ENCODE measurements at regions not wholly inside any gene's neighbourhood (a gene's known extent, or its start where the extent isn't known, plus 50 kb on each side); places are given as distances from the start of the nearest gene placed in this dataset.

GRCh38 chr2:196224756-196225155, 53.4 kb upstream of the STK17B start:
- Mint-ChIP-seq H3K4me3 (no peak overlapping the region), H3K36me3 (peaks cover 5% of the 10 kb centered on the region), H3K9me3 (no peaks in the 10 kb centered on the region), H3K27ac (peak overlapping the region; percentile 71), H3K4me1 (peaks cover 65% of the 10 kb centered on the region), H3K27me3 (no peaks in the 10 kb centered on the region)
- ATAC-seq = no peak

- no peaks in the 10 kb centered on the region for H3K27me3 Mint-ChIP-seq
- no peaks in the 10 kb centered on the region for H3K9me3 Mint-ChIP-seq
- no peak overlapping the region for H3K4me3 Mint-ChIP-seq
- ATAC-seq = no peak
- H3K27ac Mint-ChIP-seq = peak overlapping the region; percentile 71
- peaks cover 65% of the 10 kb centered on the region for H3K4me1 Mint-ChIP-seq
- peaks cover 5% of the 10 kb centered on the region for H3K36me3 Mint-ChIP-seq
Observed at GRCh38 chr2:196225213-196225612, 53.8 kb upstream of the STK17B start.

- no peaks in the 10 kb centered on the region for H3K27me3 Mint-ChIP-seq
- H3K9me3 Mint-ChIP-seq = no peaks in the 10 kb centered on the region
- peaks cover 5% of the 10 kb centered on the region for H3K36me3 Mint-ChIP-seq
- H3K4me1 Mint-ChIP-seq = peaks cover 58% of the 10 kb centered on the region
- no peak overlapping the region for H3K4me3 Mint-ChIP-seq
- peak overlapping the region; percentile 71 for H3K27ac Mint-ChIP-seq
- ATAC-seq = no peak
Observed at GRCh38 chr2:196226058-196226706, 54.8 kb upstream of the STK17B start.

GRCh38 chr2:196226707-196227065, 55.3 kb upstream of the STK17B start:
- no peaks in the 10 kb centered on the region for H3K9me3 Mint-ChIP-seq
- peaks cover 5% of the 10 kb centered on the region for H3K36me3 Mint-ChIP-seq
- no peak overlapping the region for H3K4me3 Mint-ChIP-seq
- H3K27me3 Mint-ChIP-seq = no peaks in the 10 kb centered on the region
- peaks cover 61% of the 10 kb centered on the region for H3K4me1 Mint-ChIP-seq
- peak overlapping the region; percentile 71 for H3K27ac Mint-ChIP-seq
- ATAC-seq = no peak

- H3K4me3 Mint-ChIP-seq = no peak overlapping the region
Observed at GRCh38 chr2:196229013-196229412, 57.6 kb upstream of the STK17B start.

GRCh38 chr2:196230061-196230854, 58.9 kb upstream of the STK17B start:
- H3K27me3 Mint-ChIP-seq = no peaks in the 10 kb centered on the region
- H3K9me3 Mint-ChIP-seq = no peaks in the 10 kb centered on the region
- H3K4me3 Mint-ChIP-seq = no peak overlapping the region
- H3K36me3 Mint-ChIP-seq = no peaks in the 10 kb centered on the region
- ATAC-seq = no peak
- peak overlapping the region; percentile 40 for H3K27ac Mint-ChIP-seq
- peaks cover 74% of the 10 kb centered on the region for H3K4me1 Mint-ChIP-seq

More at GRCh38 chr2:196229013-196229412, 57.6 kb upstream of the STK17B start:
- Mint-ChIP-seq H3K27me3 (no peaks in the 10 kb centered on the region), H3K4me1 (peaks cover 73% of the 10 kb centered on the region), H3K27ac (peak overlapping the region; percentile 71), H3K9me3 (no peaks in the 10 kb centered on the region), H3K36me3 (no peaks in the 10 kb centered on the region)
- no peak for ATAC-seq

- Mint-ChIP-seq H3K36me3 (no peaks in the 10 kb centered on the region), H3K4me3 (no peak overlapping the region), H3K27ac (peak overlapping the region; percentile 86), H3K4me1 (peaks cover 57% of the 10 kb centered on the region), H3K9me3 (no peaks in the 10 kb centered on the region), H3K27me3 (no peaks in the 10 kb centered on the region)
- ATAC-seq = peak; percentile 49
Observed at GRCh38 chr2:196233021-196233804, 61.8 kb upstream of the STK17B start.

- Mint-ChIP-seq H3K27me3 (no peaks in the 10 kb centered on the region), H3K36me3 (no peaks in the 10 kb centered on the region), H3K9me3 (no peaks in the 10 kb centered on the region), H3K4me3 (no peak overlapping the region), H3K27ac (peak overlapping the region; percentile 86), H3K4me1 (peaks cover 57% of the 10 kb centered on the region)
- ATAC-seq = peak; percentile 81
Observed at GRCh38 chr2:196233805-196234475, 62.6 kb upstream of the STK17B start.

- H3K27me3 Mint-ChIP-seq = no peaks in the 10 kb centered on the region
- no peak overlapping the region for H3K4me3 Mint-ChIP-seq
- H3K36me3 Mint-ChIP-seq = no peaks in the 10 kb centered on the region
- peaks cover 58% of the 10 kb centered on the region for H3K4me1 Mint-ChIP-seq
- H3K9me3 Mint-ChIP-seq = no peaks in the 10 kb centered on the region
- peak; percentile 66 for ATAC-seq
- peak overlapping the region; percentile 86 for H3K27ac Mint-ChIP-seq
Observed at GRCh38 chr2:196234672-196235071, 63.3 kb upstream of the STK17B start.

- H3K4me1 Mint-ChIP-seq = peaks cover 58% of the 10 kb centered on the region
- no peaks in the 10 kb centered on the region for H3K36me3 Mint-ChIP-seq
- no peaks in the 10 kb centered on the region for H3K9me3 Mint-ChIP-seq
- peak overlapping the region; percentile 96 for H3K27ac Mint-ChIP-seq
- ATAC-seq = no peak
- H3K4me3 Mint-ChIP-seq = no peak overlapping the region
- H3K27me3 Mint-ChIP-seq = no peaks in the 10 kb centered on the region
Observed at GRCh38 chr2:196238836-196239380, 67.5 kb upstream of the STK17B start.

- peak; percentile 91 for ATAC-seq
- Mint-ChIP-seq H3K4me3 (peak overlapping the region; percentile 36), H3K27ac (peak overlapping the region; percentile 96), H3K9me3 (no peaks in the 10 kb centered on the region), H3K36me3 (no peaks in the 10 kb centered on the region), H3K27me3 (no peaks in the 10 kb centered on the region), H3K4me1 (peaks cover 55% of the 10 kb centered on the region)
Observed at GRCh38 chr2:196239622-196240587, 68.5 kb upstream of the STK17B start.

GRCh38 chr2:196241175-196241574, 69.8 kb upstream of the STK17B start:
- no peak for ATAC-seq
- H3K4me3 Mint-ChIP-seq = peak overlapping the region; percentile 64
- peak overlapping the region; percentile 96 for H3K27ac Mint-ChIP-seq
- H3K27me3 Mint-ChIP-seq = no peaks in the 10 kb centered on the region
- peaks cover 58% of the 10 kb centered on the region for H3K4me1 Mint-ChIP-seq
- no peaks in the 10 kb centered on the region for H3K9me3 Mint-ChIP-seq
- no peaks in the 10 kb centered on the region for H3K36me3 Mint-ChIP-seq

- H3K4me3 Mint-ChIP-seq = peak overlapping the region; percentile 81
- no peaks in the 10 kb centered on the region for H3K9me3 Mint-ChIP-seq
- peak overlapping the region; percentile 96 for H3K27ac Mint-ChIP-seq
- no peaks in the 10 kb centered on the region for H3K36me3 Mint-ChIP-seq
- H3K27me3 Mint-ChIP-seq = no peaks in the 10 kb centered on the region
- ATAC-seq = peak; percentile 94
- H3K4me1 Mint-ChIP-seq = peaks cover 58% of the 10 kb centered on the region
Observed at GRCh38 chr2:196242131-196242620, 70.8 kb upstream of the STK17B start.

GRCh38 chr2:196244516-196244915, 73.1 kb upstream of the STK17B start:
- ATAC-seq = no peak
- H3K4me3 Mint-ChIP-seq = no peak overlapping the region
- no peaks in the 10 kb centered on the region for H3K9me3 Mint-ChIP-seq
- no peaks in the 10 kb centered on the region for H3K36me3 Mint-ChIP-seq
- H3K4me1 Mint-ChIP-seq = peaks cover 57% of the 10 kb centered on the region
- no peaks in the 10 kb centered on the region for H3K27me3 Mint-ChIP-seq
- H3K27ac Mint-ChIP-seq = peak overlapping the region; percentile 29
